ENCODE measurements at regions not wholly inside any gene's neighbourhood (a gene's known extent, or its start where the extent isn't known, plus 50 kb on each side); places are given as distances from the start of the nearest gene placed in this dataset.
"Not testable (repeated sequence)": the region's sequence is repeated elsewhere in the genome, so short reads cannot be mapped to it uniquely, and the experiment has no call there.

DNA sequence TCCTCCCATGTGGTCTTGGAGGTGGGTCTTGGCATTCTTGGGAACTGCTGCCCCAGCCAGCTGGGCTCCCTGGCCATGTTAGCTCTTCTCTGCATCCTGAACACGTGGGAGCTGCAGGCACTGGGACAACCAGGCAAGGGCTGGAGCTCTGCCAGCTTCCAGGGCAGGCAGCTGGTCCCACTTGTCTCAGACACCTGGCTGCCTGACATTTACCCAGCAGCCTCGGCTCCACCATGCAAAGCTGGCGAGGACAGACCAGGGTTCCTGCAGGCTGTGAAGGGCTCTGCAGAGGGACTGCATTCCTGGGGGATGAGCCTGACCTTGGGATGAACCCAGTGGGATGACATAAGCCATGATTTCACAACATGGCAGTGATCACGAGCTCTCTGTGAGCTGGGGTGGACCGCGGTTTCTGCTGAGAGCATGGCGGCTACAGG is 99.0 kb upstream of the TSHZ3 start:
- peak; percentile 76 for DNase-seq

GRCh38 chr19:31449379-31449778 is 100.1 kb upstream of the TSHZ3 start:
- no peak for DNase-seq

- no peak for DNase-seq
These were observed 101.5 kb upstream of the TSHZ3 start for GRCh38 chr19:31450696-31451095.

DNA sequence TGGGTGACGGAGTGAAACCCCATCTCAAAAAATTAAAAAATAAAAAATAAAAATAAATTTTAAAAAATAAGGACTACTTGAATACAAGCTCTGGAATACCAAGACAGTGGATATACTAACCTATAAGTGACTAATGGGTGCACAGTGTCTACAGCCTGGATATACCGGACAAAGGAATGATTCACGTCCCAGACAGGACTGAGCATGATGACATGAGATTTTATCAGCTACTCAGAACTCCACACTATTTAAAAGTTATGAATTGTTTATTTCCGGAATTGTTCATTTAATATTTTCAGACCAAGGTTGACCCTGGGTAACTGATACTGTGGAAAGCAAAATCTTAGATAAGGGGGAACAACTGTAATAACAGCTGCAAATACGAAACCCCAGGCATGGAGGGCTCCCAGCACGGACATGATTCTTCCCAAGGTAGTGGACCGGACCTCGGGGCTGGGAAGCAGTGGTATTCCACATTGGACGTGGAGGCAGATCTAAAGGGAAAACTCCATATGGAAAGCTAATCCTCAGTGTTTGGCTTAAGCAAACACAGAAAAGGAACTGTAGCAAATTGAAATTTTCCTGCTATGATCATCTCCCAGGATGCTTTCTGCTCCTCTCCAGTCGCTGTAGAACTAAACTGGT is 102.6 kb upstream of the TSHZ3 start:
- peak; percentile 23 for DNase-seq

DNA sequence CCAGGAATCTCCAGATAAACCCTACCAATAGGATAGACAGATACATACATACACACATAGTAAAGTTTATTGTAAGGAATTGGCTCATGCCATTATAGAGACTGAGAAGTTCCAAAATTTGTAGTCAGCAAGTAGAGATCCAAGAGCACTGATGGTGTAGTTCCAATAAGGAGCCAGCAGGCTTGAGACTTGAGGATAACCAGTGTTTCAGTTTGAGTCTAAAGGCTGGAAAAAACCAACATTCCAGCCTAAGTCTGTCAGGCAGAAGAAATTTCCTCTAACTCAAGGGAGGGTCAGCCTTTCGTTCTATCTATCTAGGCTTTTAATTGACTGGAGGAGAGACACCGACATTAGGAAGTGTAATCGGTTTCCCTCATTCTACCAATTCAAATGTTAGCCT is 110.2 kb upstream of the TSHZ3 start:
- no peak for DNase-seq

GRCh38 chr19:31461814-31462539 is 112.7 kb upstream of the TSHZ3 start:
- DNase-seq, result peak; percentile 11

DNA sequence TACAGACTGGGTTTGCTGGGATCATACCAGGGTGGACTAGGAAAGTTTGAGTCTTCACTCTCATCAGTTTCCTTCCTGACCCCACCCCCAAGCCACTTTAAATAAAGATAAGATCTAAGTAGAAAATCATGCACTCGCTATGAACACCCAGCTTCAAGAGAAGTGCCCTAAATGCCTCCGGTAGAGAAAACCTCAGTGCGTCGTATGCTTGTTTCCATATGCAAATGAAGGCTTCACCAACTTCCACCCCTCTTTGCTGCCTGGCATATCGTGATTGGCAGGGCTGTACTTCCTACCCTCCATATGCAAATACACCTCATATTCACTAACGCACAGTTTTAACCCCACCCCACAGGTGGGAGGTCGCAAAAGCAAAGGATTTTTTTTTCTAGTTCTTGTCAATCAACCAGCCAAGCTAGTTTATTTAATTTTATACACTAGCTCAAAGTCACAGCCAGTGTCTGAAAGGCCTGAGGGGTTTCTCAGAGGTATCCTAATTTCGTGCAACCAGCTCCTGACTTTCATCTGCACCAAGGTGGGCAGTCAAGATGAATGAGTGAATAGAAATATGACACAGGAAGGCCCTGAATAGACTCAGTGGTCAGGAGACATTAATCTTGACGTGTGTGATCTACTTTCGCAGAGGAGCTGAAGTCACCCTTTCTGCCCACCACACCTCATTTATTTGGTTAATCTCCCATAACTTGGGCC is 121.1 kb upstream of the TSHZ3 start:
- DNase-seq, result no peak

- no peak for DNase-seq
These were observed 121.7 kb upstream of the TSHZ3 start for GRCh38 chr19:31470952-31471351.

DNA sequence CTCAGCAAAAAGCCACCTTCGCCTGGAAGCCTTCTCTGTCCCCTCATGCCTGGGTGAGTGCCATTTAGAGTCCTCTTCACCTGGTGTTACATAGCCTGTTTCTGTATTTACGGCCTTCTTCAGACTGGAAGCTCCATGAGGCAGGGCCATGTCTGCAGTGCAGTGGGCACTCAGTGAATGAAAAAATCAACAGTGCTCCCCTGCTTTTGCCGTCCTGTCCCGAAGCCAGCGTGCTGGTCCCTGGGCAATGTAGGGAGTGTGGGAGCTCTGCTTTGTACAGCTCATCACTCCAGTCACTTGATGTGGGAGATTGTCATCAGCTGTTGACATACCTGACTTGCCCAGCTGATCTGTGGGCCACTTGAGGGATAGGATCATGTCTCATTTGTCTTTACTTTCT is 129.0 kb upstream of the TSHZ3 start:
- no peak for DNase-seq

DNA sequence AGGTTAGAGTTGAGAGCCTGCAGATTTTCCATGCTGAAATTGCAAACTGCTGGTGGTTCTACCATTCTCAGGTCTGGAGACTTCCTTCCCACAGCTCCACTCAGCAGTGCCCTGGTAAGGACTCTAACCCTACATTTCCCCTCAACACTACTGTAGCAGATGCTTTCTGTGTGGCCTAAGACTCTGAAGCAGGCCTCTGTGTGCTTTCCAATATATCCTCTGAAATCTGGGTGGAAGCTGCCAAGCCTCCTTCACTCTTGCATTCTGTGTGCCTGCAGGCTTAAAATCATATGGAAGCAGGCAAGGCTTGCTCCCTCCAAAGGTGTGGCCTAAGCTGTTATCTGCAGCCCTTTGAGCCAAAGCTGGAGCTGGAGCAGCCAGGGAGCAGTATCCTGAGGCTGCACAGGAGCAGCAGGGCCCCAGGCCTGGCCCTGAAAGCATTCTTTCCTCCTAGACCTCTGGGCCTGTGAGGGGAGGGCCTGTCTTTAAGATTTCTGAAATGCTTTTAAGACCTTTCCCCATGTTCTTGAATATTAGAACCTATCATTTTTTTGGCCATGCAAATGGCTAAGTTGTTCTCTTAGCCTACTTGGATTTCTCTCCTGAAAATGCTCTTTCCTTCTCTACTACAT is 134.1 kb upstream of the TSHZ3 start:
- no peak for DNase-seq

DNA sequence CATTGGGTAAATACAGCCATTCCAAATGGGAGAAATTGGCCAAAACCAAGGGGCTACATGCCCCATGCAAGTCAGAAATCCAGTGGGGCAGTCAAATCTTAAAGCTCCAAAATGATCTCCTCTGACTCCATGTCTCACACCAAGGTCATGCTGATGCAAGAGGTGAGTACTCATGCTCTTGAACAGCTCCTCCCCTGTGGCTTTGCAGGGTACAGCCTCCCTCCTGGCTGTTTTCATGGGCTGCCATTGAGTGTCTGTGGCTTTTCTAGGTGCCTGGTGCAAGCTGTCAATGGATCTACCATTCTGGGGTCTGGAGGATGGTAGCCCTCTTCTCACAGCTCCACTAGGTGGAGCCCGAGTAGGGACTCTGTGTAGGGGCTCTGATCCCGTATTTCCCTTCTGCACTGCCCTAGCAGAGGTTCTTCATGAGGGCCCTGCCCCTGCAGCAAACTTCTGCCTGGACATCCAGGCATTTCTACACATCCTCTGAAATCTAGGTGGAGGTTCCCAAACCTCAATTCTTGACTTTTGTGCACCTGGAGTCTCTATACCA is 135.7 kb upstream of the TSHZ3 start:
- not testable (repeated sequence) for DNase-seq

- DNase-seq, result no peak
These were observed 136.2 kb upstream of the TSHZ3 start for GRCh38 chr19:31485472-31485871.

DNA sequence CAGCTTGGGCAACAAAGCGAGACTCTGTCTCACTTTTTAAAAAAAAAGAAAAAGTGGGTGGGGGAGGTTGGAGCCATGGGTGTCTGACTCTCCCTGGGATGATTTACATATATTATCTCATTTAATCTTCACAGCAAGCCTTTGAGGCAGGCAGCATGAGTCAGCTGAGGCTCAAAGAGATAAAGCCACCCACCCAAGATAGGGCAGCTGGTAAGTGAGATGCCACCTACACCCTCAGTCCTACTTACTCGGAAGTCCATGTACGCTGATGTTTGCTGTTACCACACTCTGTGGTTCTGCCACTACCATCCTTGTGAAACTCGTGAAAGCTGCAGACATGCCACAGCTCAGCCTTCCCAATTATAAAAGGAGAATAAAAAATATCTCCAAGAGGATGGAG is 142.0 kb upstream of the TSHZ3 start:
- no peak for DNase-seq

DNA sequence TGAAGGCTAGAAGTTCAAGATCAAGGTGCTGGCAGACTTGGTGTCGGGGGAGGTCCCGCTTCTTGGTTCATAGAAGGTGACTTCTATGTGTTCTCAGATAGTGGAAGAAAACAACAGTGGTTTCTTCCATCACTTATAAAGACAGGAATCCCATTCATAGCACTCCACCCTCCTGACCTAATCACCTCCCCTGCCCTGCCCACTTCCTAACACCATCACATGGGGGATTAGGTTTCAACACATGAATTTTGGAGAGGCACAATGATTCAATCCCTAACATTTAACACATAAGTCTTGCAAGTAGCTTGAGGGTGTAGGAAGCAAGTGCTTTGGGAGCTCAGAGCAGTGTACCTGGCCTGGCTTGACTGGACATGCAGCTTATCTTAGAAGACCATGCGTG is 142.8 kb upstream of the TSHZ3 start:
- no peak for DNase-seq

- DNase-seq, result no peak
These were observed 146.8 kb upstream of the TSHZ3 start for GRCh38 chr19:31496076-31496475.

DNA sequence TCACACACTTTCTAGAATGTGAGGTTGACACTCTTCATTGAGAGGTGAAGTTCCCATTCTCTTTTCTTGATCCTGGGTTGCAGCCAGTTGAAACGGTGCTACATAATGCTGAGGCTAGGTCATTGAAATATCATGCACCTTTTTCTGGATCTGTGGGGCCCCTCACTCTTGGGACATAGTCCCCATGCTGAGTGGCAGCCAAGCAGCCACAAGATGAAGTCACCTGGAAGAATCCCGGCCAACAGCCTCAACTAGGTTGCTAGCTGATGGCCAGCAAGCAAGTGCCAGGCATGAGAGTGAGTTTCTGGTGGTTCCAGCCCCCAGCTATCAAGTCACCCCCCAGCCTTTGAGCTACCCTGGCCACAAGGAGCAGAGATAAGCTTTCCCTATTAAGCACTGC is 148.5 kb upstream of the TSHZ3 start:
- no peak for DNase-seq

- no peak for DNase-seq
These were observed 149.5 kb upstream of the TSHZ3 start for GRCh38 chr19:31498781-31499180.

GRCh38 chr19:31499281-31500196 is 150.3 kb upstream of the TSHZ3 start:
- DNase-seq, result no peak

DNA sequence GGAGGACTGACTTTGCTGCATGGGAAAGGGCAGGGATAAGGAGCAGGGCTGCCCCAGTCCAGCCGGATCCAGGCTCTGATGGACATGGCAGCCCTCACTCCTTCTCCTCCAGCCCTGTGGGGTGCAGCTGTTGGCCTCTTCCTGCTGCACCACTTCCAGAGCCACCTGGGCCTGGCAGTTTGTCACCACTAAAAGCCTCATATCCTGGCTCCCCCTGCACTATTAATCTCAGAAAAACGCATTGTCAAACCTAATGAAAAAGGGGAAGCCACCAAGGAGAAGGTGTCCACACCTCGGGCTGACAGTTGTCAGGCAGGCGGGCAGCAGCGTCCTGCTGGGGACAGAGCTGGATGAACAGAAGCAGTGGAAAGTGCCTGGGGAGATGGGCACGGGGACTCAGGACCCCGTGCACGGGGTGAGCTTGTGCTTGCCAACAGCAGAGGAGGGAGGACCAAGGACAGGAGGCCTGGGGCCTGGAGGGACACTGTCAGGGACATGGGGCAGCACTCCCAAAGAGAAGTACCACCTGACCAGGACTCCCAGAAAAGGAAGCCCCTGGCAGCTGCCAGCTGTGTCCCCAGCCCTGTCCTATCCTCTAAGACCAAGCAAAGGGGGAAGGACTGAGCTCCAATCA is 151.1 kb upstream of the TSHZ3 start:
- no peak for DNase-seq

GRCh38 chr19:31500946-31501345 is 151.7 kb upstream of the TSHZ3 start:
- no peak for DNase-seq

DNA sequence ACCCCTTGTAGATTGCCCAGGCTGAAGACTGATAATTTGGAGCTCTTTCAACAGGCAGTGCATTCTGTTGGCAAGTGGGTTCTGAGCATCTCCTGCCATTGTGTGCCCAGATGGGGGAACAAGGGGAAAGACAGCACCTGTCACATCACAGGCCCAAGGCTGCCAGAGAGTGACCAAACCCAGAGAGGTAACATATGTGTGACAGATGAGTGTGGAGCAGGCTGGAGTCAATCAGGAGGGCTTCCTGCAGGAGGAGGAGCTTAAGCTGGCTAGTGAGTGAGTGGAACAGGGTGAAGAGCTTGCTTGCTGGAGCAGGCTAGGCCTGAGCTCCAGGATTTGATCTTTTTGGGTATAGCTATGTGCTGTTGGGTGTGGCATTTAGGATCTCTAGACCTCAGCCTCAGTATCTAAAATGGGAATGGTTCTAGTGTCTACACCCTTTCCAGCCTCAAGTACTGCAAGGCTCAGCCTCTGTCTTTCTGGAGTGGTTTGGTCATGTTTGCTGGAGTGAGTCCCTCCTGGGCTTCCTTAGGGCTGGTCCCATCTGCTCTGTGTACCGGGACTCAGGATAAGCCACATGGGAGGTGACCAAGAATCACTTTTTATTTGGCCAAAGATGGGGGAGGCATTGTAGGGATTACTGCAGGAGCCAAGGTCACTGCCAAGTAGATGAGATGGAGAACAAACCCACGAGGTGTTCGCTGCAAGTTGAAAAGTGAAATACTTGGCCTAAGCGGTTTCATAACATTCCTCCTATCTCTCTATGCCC is 152.4 kb upstream of the TSHZ3 start:
- no peak for DNase-seq

All from fibroblast of upper back skin (primary cell).